WTC11 (cell line): ENCODE measurements at regions not wholly inside any gene's neighbourhood (a gene's known extent, or its start where the extent isn't known, plus 50 kb on each side); places are given as distances from the start of the nearest gene placed in this dataset.

ENCODE experiments used
- CBFB ChIP-seq: sonication (generic); formaldehyde crosslinking; IDR thresholded peaks from 2 replicates; pipeline ENCODE4 v1.8.1; 2022; ENCODE audit warnings: mild to moderate bottlenecking, low read depth, missing genetic modification reagents
- JUN ChIP-seq: sonication (generic); formaldehyde crosslinking; IDR thresholded peaks from 2 replicates; pipeline ENCODE4 v1.8.0; 2023; ENCODE audit warnings: mild to moderate bottlenecking, missing genetic modification reagents
- NR2C2 ChIP-seq: sonication (generic); formaldehyde crosslinking; IDR thresholded peaks from 2 replicates; pipeline ENCODE4 v1.8.0; 2022; ENCODE audit warnings: mild to moderate bottlenecking, missing genetic modification reagents
- NR3C1 ChIP-seq: sonication (generic); formaldehyde crosslinking; conservative IDR thresholded peaks from 2 replicates; pipeline ENCODE4 v1.8.1; 2023; ENCODE audit warnings: low read depth, mild to moderate bottlenecking, missing genetic modification reagents
- SP1 ChIP-seq: sonication (generic); formaldehyde crosslinking; conservative IDR thresholded peaks from 2 replicates; pipeline ENCODE4 v1.8.1; 2022; ENCODE audit warnings: missing genetic modification reagents
- USF2 ChIP-seq: sonication (generic); formaldehyde crosslinking; IDR thresholded peaks from 2 replicates; pipeline ENCODE4 v1.8.1; 2023; ENCODE audit warnings: mild to moderate bottlenecking, missing genetic modification reagents, moderate library complexity
- TF ChIP-seq, protein P1 (sequence below): fragments of 200-600 bp; IDR thresholded peaks from 2 replicates; pipeline ENCODE4 v1.8.0; 2022; ENCODE audit warnings: antibody characterized with exemption
- TF ChIP-seq, protein P2 (sequence below): sonication (generic); formaldehyde crosslinking; IDR thresholded peaks from 2 replicates; pipeline ENCODE4 v1.8.1; 2023; ENCODE audit warnings: mild to moderate bottlenecking, missing genetic modification reagents
- TF ChIP-seq, protein P3 (sequence below): sonication (generic); formaldehyde crosslinking; IDR thresholded peaks from 2 replicates; pipeline ENCODE4 v1.8.0; 2022; ENCODE audit warnings: mild to moderate bottlenecking, missing genetic modification reagents

GRCh38 chr4:3879681-3880614, 113.8 kb downstream of the ADRA2C start:
- TF ChIP-seq, protein P1, sequence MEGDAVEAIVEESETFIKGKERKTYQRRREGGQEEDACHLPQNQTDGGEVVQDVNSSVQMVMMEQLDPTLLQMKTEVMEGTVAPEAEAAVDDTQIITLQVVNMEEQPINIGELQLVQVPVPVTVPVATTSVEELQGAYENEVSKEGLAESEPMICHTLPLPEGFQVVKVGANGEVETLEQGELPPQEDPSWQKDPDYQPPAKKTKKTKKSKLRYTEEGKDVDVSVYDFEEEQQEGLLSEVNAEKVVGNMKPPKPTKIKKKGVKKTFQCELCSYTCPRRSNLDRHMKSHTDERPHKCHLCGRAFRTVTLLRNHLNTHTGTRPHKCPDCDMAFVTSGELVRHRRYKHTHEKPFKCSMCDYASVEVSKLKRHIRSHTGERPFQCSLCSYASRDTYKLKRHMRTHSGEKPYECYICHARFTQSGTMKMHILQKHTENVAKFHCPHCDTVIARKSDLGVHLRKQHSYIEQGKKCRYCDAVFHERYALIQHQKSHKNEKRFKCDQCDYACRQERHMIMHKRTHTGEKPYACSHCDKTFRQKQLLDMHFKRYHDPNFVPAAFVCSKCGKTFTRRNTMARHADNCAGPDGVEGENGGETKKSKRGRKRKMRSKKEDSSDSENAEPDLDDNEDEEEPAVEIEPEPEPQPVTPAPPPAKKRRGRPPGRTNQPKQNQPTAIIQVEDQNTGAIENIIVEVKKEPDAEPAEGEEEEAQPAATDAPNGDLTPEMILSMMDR = no peak
- no peak for TF ChIP-seq CBFB (CRISPR knock-in tag)
- no peak for TF ChIP-seq NR2C2 (CRISPR knock-in tag)
- no peak for TF ChIP-seq JUN (CRISPR knock-in tag)
- no peak for TF ChIP-seq USF2 (CRISPR knock-in tag)
- TF ChIP-seq SP1 (CRISPR knock-in tag) = no peak
- TF ChIP-seq, protein P2, sequence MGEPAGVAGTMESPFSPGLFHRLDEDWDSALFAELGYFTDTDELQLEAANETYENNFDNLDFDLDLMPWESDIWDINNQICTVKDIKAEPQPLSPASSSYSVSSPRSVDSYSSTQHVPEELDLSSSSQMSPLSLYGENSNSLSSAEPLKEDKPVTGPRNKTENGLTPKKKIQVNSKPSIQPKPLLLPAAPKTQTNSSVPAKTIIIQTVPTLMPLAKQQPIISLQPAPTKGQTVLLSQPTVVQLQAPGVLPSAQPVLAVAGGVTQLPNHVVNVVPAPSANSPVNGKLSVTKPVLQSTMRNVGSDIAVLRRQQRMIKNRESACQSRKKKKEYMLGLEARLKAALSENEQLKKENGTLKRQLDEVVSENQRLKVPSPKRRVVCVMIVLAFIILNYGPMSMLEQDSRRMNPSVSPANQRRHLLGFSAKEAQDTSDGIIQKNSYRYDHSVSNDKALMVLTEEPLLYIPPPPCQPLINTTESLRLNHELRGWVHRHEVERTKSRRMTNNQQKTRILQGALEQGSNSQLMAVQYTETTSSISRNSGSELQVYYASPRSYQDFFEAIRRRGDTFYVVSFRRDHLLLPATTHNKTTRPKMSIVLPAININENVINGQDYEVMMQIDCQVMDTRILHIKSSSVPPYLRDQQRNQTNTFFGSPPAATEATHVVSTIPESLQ = no peak
- TF ChIP-seq, protein P3, sequence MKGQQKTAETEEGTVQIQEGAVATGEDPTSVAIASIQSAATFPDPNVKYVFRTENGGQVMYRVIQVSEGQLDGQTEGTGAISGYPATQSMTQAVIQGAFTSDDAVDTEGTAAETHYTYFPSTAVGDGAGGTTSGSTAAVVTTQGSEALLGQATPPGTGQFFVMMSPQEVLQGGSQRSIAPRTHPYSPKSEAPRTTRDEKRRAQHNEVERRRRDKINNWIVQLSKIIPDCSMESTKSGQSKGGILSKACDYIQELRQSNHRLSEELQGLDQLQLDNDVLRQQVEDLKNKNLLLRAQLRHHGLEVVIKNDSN (CRISPR knock-in tag) = no peak
- no peak for TF ChIP-seq NR3C1 (CRISPR knock-in tag)
